CD4-positive, alpha-beta T cell treated with Interleukin-6 at 100 ng/mL for 8 hours (primary cell): ENCODE measurements at regions not wholly inside any gene's neighbourhood (a gene's known extent, or its start where the extent isn't known, plus 50 kb on each side); places are given as distances from the start of the nearest gene placed in this dataset.
A peak's percentile ranks its signal among the peaks of the same experiment; 100 is the strongest.
"Not testable (repeated sequence)": the region's sequence is repeated elsewhere in the genome, so short reads cannot be mapped to it uniquely, and the experiment has no call there.

ENCODE experiments used
- DNase-seq: peaks from one replicate; pipeline ENCODE4 v3.0.0-alpha.2; 2020; ENCODE audit warnings: mixed read lengths, low spot score

DNA sequence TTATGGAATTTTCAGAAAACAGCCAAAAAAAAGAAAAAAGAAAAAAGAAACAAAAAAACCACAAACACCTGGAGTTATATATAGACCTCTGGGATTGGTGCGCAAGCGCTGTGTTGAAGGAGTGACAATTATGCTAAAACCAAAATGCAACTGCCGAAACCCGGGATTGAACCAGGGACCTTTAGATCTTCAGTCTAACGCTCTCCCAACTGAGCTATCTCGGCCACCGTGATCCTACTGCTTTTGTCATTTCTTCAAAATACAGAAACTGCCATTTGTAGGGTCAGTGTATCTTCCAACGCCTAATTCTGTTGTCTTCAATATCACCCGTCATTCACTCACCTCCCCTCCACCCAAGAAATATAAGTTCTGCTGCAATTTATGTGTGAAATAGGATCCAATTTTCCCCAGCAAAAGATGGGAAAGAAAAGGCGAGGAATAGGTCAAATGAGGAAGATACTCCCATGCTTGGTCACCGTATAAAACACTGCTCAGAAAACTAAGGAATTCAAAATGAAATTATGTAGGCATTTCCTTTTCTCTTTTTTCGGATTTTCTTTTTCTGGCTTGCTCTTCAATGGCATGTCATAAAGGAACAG is 116.0 kb downstream of the TRIM27 start:
- no peak for DNase-seq

DNA sequence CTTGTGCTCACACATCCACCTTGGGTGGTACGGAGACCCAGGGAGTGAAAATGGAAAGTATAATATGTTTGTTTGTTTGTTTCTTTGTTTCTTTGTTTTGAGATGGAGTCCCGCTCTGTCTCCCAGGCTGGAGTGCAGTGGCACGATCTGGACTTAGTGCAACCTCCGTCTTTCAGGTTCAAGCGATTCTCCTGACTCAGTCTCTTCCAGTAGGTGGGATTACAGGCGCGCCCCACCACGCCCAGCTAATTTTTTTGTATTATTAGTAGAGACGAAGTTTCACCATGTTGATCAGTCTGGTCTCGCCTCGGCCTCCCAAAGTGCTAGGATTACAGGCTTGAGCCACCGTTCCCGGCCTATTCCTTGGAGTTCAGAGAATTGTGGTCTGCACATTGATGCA is 115.4 kb downstream of the TRIM27 start:
- no peak for DNase-seq

GRCh38 chr6:28809947-28810658 is 113.7 kb downstream of the TRIM27 start:
- no peak for DNase-seq

DNA sequence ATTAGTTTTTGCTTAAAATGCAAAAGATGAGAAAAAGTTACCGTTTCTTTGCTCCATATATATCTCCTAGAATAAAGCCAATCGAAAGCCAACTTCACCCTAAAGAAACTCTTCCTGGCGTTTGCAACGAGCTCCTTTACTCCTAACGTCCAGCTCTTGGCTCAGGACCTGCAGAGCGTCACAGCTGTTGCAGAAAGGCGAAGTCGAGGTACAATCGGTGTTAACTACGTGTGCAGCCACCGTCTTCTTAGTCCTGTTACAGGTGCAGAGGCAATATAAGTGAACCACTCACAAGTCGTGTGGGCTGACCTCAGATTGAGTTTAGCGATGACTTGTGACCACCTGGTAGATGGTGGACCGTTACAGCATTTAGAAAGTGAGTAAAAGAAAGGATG is 113.1 kb downstream of the TRIM27 start:
- no peak for DNase-seq

DNA sequence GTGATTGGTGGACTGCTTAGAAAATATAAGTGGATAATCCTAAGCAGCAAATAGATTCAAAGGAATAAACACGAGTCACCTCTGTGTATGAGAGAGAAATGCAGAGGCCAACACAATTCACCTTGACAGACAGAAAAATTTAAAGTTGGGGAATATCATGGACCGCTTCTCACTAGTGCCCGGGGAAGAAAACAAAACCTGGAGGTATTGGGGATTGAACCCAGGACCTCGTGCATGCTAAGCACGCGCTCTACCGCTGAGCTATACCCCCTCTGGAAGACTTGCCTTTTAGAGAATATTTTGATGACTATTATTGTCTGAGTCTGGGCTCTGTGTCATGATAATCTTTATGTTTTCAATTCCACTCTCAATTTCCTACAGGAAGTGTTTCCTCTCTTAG is 111.9 kb downstream of the TRIM27 start:
- DNase-seq: no peak

GRCh38 chr6:28812778-28813569 is 110.8 kb downstream of the TRIM27 start:
- no peak for DNase-seq

- DNase-seq: no peak
These were observed 109.5 kb downstream of the TRIM27 start for GRCh38 chr6:28814032-28814976.

DNA sequence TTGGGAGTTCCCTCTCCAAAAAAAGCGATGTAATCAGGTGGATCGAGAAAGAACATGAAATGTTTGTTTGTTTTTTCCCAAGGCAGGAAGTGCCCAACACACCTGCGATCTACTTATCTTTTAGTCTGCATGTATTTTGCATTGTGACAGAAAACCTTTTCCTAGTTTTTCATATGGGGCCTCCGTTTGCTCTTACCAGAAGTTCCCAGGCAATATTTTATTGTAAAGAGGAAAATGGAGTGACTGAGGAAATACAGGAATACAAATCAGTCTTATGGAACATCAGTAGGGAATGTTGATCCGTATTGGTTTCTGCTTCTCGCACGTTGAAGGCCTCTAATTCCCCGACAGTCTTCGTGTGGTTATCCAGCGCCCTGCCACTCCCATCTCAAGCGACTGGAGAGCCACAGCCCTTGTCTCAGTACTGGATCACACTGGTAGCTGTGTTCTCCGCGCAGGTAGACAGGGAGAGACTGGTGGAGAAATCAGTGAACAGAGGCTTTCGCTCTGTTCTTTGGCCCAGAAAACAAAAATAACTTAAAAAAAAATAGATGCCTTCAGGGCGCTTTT is 107.4 kb downstream of the TRIM27 start:
- no peak for DNase-seq

- no peak for DNase-seq
These were observed 106.6 kb downstream of the TRIM27 start for GRCh38 chr6:28816909-28817807.

GRCh38 chr6:28817808-28818145 is 106.0 kb downstream of the TRIM27 start:
- DNase-seq: no peak

DNA sequence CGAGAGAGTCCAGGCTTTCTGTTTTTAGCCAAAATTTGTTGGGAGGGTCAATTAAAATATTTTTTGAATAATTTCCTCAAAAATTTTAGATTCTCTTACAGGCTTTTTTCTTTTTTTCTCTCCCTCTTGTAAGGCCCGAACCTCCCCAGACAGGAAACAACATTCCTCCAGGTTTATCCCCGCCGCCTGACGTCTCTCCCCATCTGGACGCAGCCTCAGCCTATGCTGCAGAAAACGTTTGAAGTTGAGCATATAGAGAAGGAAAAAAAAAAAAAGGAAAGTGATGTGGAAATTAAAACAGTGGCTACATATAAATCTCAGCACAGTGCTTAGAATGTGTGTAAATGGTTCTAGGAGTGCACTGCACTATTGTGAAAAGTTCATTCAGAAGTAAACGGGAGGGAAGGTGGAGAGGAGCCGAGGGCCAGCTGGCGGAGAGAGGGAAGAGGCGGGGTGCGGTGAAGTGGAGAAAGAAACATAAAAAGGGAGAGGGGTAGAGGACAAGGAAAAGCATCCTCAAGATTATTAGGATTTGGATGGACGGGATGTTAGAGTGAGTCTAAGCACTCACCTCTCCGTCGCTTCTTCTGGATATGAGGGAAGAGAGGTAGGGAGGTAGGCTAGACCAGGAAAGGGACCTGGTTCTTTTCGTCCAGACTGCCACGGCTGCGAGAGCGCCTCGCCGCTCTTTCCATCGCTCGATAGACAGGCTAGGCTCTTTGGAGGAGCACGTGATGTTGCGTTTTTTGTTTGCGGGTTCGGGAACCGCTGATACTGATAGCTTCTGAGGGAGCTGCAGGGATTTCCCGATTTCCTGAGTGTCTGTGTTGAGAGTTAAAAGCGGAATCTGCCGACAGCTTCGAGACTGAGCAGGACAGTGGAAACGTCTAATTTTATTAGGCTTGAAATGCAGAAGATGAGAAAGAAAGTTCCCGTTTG is 98.7 kb downstream of the TRIM27 start:
- no peak for DNase-seq

DNA sequence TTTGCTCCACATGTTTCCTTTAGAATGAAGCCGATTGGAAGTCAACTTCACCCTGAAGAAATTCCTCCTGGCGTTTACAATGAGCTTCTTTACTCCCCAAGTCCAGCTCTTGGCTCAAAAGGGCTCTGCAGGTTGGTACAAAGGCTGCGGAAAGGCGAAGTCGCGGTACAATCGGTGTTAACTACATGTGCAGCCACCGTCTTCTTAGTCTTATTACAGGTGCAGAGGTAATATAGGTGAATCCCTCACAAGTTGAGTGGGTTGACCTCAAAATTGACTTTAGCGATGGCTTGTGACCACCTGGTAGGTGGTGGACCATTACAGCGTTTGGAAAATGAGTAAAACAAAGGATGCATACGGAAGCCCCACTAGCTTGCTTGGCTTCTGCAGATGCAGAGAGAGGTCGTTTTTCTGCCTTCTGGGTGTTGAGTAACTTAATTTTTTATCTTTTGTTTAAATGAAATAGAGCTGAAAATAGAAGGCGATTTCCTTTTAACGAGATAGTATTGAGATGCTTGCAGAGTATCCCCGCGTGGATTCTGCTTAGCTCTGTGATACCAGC is 98.0 kb downstream of the TRIM27 start:
- DNase-seq: no peak

DNA sequence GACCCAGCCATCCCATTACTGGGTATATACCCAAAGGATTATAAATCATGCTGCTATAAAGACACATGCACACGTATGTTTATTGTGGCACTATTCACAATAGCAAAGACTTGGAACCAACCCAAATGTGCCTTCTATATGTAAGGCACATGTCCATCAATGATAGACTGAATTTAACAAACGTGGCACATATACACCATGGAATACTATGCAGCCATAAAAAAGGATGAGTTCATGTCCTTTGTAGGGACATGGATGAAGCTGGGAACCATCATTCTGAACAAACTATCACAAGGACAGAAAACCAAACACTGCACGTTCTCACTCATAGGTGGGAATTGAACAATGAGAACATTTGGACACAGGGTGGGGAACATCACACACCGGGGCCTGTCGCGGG is 92.1 kb downstream of the TRIM27 start:
- not testable (repeated sequence) for DNase-seq

DNA sequence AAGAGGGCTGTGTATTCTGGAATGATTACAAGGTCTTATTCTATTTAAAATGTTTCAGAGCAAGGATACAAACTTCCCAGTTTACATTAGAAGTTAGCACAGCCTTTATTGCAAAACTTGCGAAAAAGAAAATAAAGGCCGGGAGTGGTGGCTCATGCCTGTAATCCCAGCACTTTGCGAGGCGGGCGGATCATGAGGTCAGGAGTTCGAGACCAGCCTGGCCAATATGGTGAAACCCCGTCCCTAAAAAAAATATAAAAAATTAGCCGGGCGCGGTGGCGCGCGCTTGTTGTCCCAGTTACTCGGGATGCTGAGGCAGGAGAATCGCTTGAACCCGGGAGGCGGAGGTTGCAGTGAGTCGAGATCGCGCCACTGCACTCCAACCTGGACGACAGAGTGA is 87.1 kb downstream of the TRIM27 start:
- DNase-seq: not testable (repeated sequence)

GRCh38 chr6:28838289-28838633 is 85.5 kb downstream of the TRIM27 start:
- peak; percentile 76 for DNase-seq

GRCh38 chr6:28838634-28839442 is 84.9 kb downstream of the TRIM27 start:
- peak; percentile 80 for DNase-seq

GRCh38 chr6:28839443-28840120 is 84.2 kb downstream of the TRIM27 start:
- no peak for DNase-seq

GRCh38 chr6:28841290-28841689 is 82.5 kb downstream of the TRIM27 start:
- no peak for DNase-seq
